ENCODE measurements at regions not wholly inside any gene's neighbourhood (a gene's known extent, or its start where the extent isn't known, plus 50 kb on each side); places are given as distances from the start of the nearest gene placed in this dataset.

GRCh38 chr4:171353535-171353934 is 459.7 kb upstream of the GALNTL6 start:
- TF ChIP-seq NRF1 (IDR thresholded peaks at IDR 0.05; ENCODE audit: low read depth, low read length) = no peak
- TF ChIP-seq SIX5 (IDR thresholded peaks at IDR 0.05; ENCODE audit: low read depth, low read length) = no peak
- no peak for TF ChIP-seq POLR2AphosphoS5 (IDR thresholded peaks at IDR 0.05; ENCODE audit: low read depth, low read length)
- TF ChIP-seq GTF2F1 (IDR thresholded peaks at IDR 0.05; ENCODE audit: borderline replicate concordance, low read depth, low read length) = no peak
- TF ChIP-seq SIN3A (conservative IDR thresholded peaks at IDR 0.05 in 1 of 2, IDR thresholded peaks at IDR 0.05 in 1 of 2; ENCODE audit: low read depth in 1 of 2, low read length in 2 of 2) = no peak
- no peak for TF ChIP-seq RFX5 (IDR thresholded peaks at IDR 0.05; ENCODE audit: borderline replicate concordance, low read depth, low read length)
- no peak for TF ChIP-seq BACH1 (IDR thresholded peaks at IDR 0.05; ENCODE audit: low read length)
- no peak for TF ChIP-seq EP300 (IDR thresholded peaks at IDR 0.05; ENCODE audit: borderline replicate concordance in 1 of 2, low read depth in 2 of 2, low read length in 2 of 2)
- TF ChIP-seq CTCF (IDR thresholded peaks at IDR 0.05; ENCODE audit: control extremely low read depth in 1 of 3, insufficient read depth in 1 of 3, low read depth in 1 of 3, low read length in 3 of 3) = no peak
